ENCODE measurements at regions not wholly inside any gene's neighbourhood (a gene's known extent, or its start where the extent isn't known, plus 50 kb on each side); places are given as distances from the start of the nearest gene placed in this dataset.
A peak's percentile ranks its signal among the peaks of the same experiment; 100 is the strongest.

DNA sequence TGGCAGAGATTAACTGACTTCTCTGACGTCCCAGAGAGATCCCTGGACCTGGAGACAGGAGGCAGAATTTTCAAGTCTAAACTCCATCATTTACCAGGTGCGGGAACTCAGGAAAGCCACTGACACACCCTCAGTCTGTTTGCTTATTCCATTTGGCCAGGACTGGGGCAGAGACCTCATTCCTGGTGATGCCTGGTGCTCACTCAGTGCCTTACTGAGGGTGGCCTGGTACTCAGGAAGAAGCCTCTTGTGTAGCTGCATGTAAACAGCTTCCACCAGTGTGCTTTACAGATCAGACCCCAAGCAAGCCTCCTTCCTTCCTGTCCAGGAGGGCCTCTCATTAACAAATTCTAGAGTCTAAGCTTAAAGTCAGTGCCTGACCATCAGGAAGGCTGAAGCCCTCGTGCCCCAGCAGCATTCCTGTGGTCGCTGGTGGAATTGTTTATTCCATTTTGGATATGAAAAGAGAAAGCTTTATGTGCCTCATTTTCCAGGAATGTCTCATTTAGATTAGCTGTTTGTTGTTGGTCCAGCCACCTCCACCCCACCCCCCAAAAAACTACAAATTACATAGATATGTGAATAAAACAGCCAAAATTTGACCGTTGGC lies 236.1 kb upstream of the CDH5 start:
- TF ChIP-seq, protein P1, sequence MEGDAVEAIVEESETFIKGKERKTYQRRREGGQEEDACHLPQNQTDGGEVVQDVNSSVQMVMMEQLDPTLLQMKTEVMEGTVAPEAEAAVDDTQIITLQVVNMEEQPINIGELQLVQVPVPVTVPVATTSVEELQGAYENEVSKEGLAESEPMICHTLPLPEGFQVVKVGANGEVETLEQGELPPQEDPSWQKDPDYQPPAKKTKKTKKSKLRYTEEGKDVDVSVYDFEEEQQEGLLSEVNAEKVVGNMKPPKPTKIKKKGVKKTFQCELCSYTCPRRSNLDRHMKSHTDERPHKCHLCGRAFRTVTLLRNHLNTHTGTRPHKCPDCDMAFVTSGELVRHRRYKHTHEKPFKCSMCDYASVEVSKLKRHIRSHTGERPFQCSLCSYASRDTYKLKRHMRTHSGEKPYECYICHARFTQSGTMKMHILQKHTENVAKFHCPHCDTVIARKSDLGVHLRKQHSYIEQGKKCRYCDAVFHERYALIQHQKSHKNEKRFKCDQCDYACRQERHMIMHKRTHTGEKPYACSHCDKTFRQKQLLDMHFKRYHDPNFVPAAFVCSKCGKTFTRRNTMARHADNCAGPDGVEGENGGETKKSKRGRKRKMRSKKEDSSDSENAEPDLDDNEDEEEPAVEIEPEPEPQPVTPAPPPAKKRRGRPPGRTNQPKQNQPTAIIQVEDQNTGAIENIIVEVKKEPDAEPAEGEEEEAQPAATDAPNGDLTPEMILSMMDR (IDR thresholded peaks at IDR 0.05), result no peak; the same call in 1 of the 2 replicates
- Mint-ChIP-seq H3K27me3 (ENCODE audit: insufficient read depth) (peaks cover 5% of the 10 kb centered on the region), H3K4me3 (peak overlapping the region; percentile 44), H3K4me1 (ENCODE audit: low read depth) (peaks cover 43% of the 10 kb centered on the region), H3K36me3 (ENCODE audit: low read depth) (no peaks in the 10 kb centered on the region), H3K9me3 (no peaks in the 10 kb centered on the region), H3K27ac (peak overlapping the region; percentile 71; the same call in 1 of the 2 replicates)
- DNase-seq, result peak; percentile 77

DNA sequence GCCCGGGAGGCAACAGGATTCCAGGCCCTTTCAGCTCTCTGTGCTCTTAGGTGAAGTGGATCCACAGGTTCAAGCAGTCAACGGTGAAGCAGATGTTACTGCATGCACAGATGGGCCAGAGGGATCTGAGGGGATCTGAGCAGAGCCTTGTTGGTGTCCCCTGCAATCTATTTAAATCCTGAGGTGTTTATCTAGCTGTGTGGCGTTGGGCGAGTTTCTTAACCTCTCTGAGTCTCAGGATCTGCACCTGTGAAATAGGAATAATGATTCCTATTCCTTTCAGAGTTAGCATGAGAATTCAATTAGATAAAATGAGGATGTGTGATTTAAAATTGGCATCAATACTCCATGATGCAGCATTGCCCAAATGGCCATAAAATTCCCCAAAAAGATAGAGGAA lies 237.3 kb upstream of the CDH5 start:
- Mint-ChIP-seq H3K4me1 (ENCODE audit: low read depth) (peaks cover 43% of the 10 kb centered on the region), H3K27ac (no peak overlapping the region), H3K4me3 (no peak overlapping the region), H3K36me3 (ENCODE audit: low read depth) (no peaks in the 10 kb centered on the region), H3K27me3 (ENCODE audit: insufficient read depth) (peaks cover 4% of the 10 kb centered on the region), H3K9me3 (no peaks in the 10 kb centered on the region)
- DNase-seq, result no peak
- TF ChIP-seq, protein P1 (IDR thresholded peaks at IDR 0.05), result no peak

DNA sequence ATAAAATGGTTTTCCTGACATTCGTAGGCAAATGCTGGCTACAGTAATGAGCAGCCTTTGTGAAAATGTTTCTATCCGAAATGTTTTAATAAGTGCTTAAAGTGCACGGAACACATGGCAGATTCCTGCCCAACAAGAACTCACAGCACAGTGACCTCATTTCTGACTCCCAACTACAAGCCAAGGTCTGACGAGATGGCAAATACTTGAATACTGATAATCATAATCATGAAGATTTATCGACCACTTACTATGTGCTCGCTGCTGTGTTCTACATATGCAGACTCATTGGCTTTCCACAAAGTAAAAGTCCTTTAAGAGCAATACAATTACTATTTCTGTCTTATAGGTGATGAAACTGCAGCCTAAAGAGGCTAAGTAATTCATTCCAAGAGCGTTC lies 238.1 kb upstream of the CDH5 start:
- Mint-ChIP-seq H3K9me3 (no peaks in the 10 kb centered on the region), H3K27ac (no peak overlapping the region), H3K36me3 (ENCODE audit: low read depth) (no peaks in the 10 kb centered on the region), H3K27me3 (ENCODE audit: insufficient read depth) (peaks cover 2% of the 10 kb centered on the region; the same call in 1 of the 2 replicates), H3K4me1 (ENCODE audit: low read depth) (peaks cover 38% of the 10 kb centered on the region), H3K4me3 (no peak overlapping the region)
- TF ChIP-seq, protein P1 (IDR thresholded peaks at IDR 0.05), result no peak
- DNase-seq, result no peak

DNA sequence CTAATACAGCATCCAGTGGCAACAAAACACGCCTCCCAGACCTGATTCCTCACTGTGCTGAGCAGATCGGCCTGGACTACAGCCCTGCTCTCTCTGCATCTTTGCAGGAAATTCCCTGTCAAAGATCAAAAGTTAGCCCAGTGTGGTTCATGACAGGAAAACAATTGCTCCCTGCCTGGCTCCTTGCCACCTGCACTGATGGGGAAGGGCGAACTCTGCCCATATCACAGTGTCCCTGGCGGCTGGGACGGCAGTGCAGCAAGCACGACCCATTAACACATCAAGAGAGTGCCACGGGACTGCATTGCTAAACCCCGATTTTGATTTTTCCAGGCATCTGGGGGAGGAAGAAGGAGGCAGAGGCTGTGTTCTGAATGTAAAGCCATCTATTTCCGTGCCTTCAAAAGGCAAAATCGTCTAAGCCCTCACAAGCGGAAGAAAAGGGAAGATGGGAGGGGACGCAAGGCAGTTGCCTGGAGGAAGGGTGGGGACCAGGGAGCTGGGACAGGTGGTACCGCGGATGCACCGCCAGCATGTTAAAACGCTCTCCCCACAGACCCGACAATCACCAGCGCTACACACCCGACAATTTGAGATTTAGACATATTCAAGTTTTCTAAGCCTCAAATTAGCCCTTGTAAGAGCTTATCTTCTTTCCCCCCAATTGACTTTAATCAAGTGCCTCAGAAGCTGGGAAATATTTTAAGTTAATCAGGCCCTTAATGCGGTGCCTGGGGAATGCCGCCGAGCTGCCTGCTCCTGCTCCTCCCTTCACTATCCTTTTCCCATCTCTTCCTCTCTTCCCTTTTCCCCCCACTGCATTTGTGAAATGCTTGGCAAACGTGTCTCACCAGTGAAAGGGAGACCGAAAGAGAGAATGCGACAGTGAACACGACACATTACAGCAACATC lies 238.8 kb upstream of the CDH5 start:
- no peak overlapping the region for H3K27ac Mint-ChIP-seq
- no peak for DNase-seq
- no peaks in the 10 kb centered on the region for H3K36me3 Mint-ChIP-seq (ENCODE audit: low read depth)
- no peak overlapping the region for H3K4me3 Mint-ChIP-seq
- TF ChIP-seq, protein P1 (IDR thresholded peaks at IDR 0.05), result no peak
- H3K4me1 Mint-ChIP-seq (ENCODE audit: low read depth), result peaks cover 32% of the 10 kb centered on the region
- no peaks in the 10 kb centered on the region for H3K9me3 Mint-ChIP-seq
- peaks cover 2% of the 10 kb centered on the region; the same call in 1 of the 2 replicates for H3K27me3 Mint-ChIP-seq (ENCODE audit: insufficient read depth)

DNA sequence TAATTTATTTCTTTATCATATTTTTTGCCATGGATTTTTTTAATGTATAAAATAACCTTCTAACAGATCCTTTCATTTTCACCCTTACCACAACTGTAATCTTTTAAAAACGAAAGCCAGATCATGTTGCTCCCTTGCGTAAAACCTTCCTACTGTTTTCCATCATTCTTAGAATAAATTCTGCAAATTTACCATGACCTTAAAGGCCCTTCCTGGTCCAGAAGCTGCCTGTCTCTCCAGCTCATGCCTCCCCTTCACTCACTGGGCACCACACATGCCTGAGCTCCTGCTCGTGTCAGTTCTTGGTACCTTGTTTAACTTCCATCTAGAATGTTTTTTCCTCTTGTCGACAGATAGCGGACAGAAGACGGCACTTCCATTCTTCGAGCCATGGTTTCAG lies 245.0 kb upstream of the CDH5 start:
- DNase-seq, result no peak
- Mint-ChIP-seq H3K27ac (no peak overlapping the region), H3K9me3 (no peaks in the 10 kb centered on the region)

More for the DNA sequence above, 245.0 kb upstream of the CDH5 start:
- TF ChIP-seq, protein P1 (IDR thresholded peaks at IDR 0.05), result no peak
- Mint-ChIP-seq H3K4me1 (ENCODE audit: low read depth) (peaks cover 4% of the 10 kb centered on the region; the same call in 1 of the 2 replicates), H3K27me3 (ENCODE audit: insufficient read depth) (peaks cover 16% of the 10 kb centered on the region), H3K4me3 (no peak overlapping the region), H3K36me3 (ENCODE audit: low read depth) (no peaks in the 10 kb centered on the region)
